MM.1S (cell line): ENCODE measurements at regions not wholly inside any gene's neighbourhood (a gene's known extent, or its start where the extent isn't known, plus 50 kb on each side); places are given as distances from the start of the nearest gene placed in this dataset.

ENCODE experiments used
- DNase-seq: peaks from one replicate; pipeline ENCODE4 v3.0.0-alpha.2; 2015
- H2AFZ ChIP-seq: fragments of 300-600 bp; sonication (generic); 2 replicates; pipeline ENCODE4 v1.6.0; 2016; ENCODE audit warnings: antibody characterized with exemption, low read length
- H3F3A ChIP-seq: fragments of 300-600 bp; sonication (generic); 2 replicates; pipeline ENCODE4 v1.6.1; 2016; ENCODE audit warnings: mild to moderate bottlenecking, antibody characterized with exemption, low read length, moderate library complexity, mixed read lengths; ENCODE audit not compliant: insufficient read depth
- H3K27ac ChIP-seq: fragments of 300-600 bp; sonication (generic); 2 replicates; pipeline ENCODE4 v1.5.1; 2016; ENCODE audit warnings: mild to moderate bottlenecking, low read length
- H3K27me3 ChIP-seq: fragments of 300-600 bp; sonication (generic); replicated peaks from 2 replicates; pipeline ENCODE4 v1.6.0; 2016; ENCODE audit warnings: low read length; ENCODE audit not compliant: insufficient read depth
- H3K36me3 ChIP-seq: fragments of 300-600 bp; sonication (generic); replicated peaks from 2 replicates; pipeline ENCODE4 v1.6.1; 2016; ENCODE audit warnings: mild to moderate bottlenecking, low read length, mixed read lengths; ENCODE audit not compliant: insufficient read depth
- H3K4me1 ChIP-seq: fragments of 300-600 bp; sonication (generic); 2 replicates; pipeline ENCODE4 v1.6.1; 2016; ENCODE audit warnings: low read length, mixed read lengths
- H3K4me2 ChIP-seq: fragments of 300-600 bp; sonication (generic); 2 replicates; pipeline ENCODE4 v1.6.0; 2016; ENCODE audit warnings: low read depth, low read length
- H3K4me3 ChIP-seq: fragments of 300-600 bp; sonication (generic); 2 replicates; pipeline ENCODE4 v1.5.1; 2016; ENCODE audit warnings: low read length, mixed read lengths
- H3K79me2 ChIP-seq: fragments of 300-600 bp; sonication (generic); 2 replicates; pipeline ENCODE4 v1.6.1; 2016; ENCODE audit warnings: mixed run types, low read length, mixed read lengths
- H3K9ac ChIP-seq: fragments of 300-600 bp; sonication (generic); 2 replicates; pipeline ENCODE4 v1.6.1; 2016; ENCODE audit warnings: low read length, mixed read lengths
- H3K9me2 ChIP-seq: fragments of 300-600 bp; sonication (generic); replicated peaks from 2 replicates; pipeline ENCODE4 v1.6.1; 2016; ENCODE audit warnings: mild to moderate bottlenecking, low read length, mixed read lengths; ENCODE audit not compliant: insufficient read depth
- H3K9me3 ChIP-seq: fragments of 300-600 bp; sonication (generic); replicated peaks from 2 replicates; pipeline ENCODE4 v1.6.1; 2016; ENCODE audit warnings: mild to moderate bottlenecking, low read length, mixed read lengths; ENCODE audit not compliant: insufficient read depth
- H4K20me1 ChIP-seq: fragments of 300-600 bp; sonication (generic); 2 replicates; pipeline ENCODE4 v1.6.1; 2016; ENCODE audit warnings: mild to moderate bottlenecking, low read length, moderate library complexity, mixed read lengths; ENCODE audit not compliant: insufficient read depth
- EZH2 ChIP-seq: fragments of 300-600 bp; sonication (generic); optimal IDR thresholded peaks from 2 replicates; pipeline ENCODE3; 2017; ENCODE audit warnings: low read depth, mild to moderate bottlenecking, antibody characterized with exemption, low read length, mixed read lengths
- EZH2phosphoT487 ChIP-seq: fragments of 300-600 bp; sonication (generic); IDR thresholded peaks from 2 replicates; pipeline ENCODE4 v1.6.1; 2018; ENCODE audit warnings: antibody characterized with exemption, low read length
- TF ChIP-seq, protein P1 (sequence below): fragments of 300-600 bp; sonication (generic); IDR thresholded peaks from 2 replicates; pipeline ENCODE4 v1.5.1; 2016; ENCODE audit warnings: antibody characterized with exemption, low read length, mixed read lengths

DNA sequence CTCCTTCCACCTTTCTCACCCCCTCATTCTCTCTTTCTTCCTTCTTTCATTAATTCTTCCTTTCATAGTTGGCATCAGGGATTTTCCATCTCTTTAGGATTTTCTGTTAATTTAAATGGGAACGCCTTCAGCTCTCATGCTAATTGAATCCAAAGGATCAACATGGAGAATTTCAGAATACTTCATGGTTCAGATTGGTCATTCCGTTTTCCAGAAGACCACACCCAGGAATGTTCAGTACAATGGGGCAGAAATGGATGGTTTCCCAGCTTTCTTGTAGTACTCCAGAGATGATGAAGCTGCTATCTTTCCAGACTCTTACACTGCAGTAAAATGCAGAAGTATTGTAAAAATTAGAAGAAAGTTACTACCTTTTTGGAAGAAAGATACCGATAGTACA lies 440.0 kb downstream of the DAD1 start:
- Histone ChIP-seq H3K27me3 (no peaks in the 10 kb centered on the region), H3K79me2 (no peaks in the 10 kb centered on the region), H4K20me1 (no peaks in the 10 kb centered on the region), H3K4me2 (no peak overlapping the region), H3K9me3 (no peaks in the 10 kb centered on the region), H3F3A (no peaks in the 10 kb centered on the region), H3K9ac (no peak overlapping the region), H3K4me3 (no peak overlapping the region), H3K4me1 (no peaks in the 10 kb centered on the region), H2AFZ (no peak overlapping the region), H3K27ac (no peak overlapping the region), H3K36me3 (no peaks in the 10 kb centered on the region), H3K9me2 (no peaks in the 10 kb centered on the region)
- TF ChIP-seq, protein P1, sequence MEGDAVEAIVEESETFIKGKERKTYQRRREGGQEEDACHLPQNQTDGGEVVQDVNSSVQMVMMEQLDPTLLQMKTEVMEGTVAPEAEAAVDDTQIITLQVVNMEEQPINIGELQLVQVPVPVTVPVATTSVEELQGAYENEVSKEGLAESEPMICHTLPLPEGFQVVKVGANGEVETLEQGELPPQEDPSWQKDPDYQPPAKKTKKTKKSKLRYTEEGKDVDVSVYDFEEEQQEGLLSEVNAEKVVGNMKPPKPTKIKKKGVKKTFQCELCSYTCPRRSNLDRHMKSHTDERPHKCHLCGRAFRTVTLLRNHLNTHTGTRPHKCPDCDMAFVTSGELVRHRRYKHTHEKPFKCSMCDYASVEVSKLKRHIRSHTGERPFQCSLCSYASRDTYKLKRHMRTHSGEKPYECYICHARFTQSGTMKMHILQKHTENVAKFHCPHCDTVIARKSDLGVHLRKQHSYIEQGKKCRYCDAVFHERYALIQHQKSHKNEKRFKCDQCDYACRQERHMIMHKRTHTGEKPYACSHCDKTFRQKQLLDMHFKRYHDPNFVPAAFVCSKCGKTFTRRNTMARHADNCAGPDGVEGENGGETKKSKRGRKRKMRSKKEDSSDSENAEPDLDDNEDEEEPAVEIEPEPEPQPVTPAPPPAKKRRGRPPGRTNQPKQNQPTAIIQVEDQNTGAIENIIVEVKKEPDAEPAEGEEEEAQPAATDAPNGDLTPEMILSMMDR = no peak
- TF ChIP-seq EZH2phosphoT487 (no peak), EZH2 (no peak)
- no peak for DNase-seq

DNA sequence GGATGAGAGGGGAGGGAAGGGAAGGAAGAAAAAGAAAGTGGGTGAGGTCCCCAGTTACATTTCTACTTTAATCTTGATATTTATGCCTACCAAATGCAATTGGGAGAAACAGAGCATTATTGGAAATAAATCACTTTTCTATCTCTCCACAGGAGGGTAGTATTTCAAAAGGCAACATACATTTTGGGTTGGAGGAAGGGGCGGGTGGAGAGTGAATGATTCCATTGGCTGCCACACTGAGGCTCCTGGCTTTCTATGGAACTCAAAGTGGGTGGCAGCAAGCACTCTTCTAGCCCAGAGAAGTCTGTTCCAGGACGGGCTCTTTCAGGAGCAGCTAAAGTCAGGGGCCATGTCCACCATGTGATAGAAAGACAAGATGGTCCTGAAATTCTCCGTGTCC lies 441.3 kb downstream of the DAD1 start:
- Histone ChIP-seq H3K4me3 (no peak overlapping the region), H4K20me1 (no peaks in the 10 kb centered on the region), H3K9me2 (no peaks in the 10 kb centered on the region), H3K9me3 (no peaks in the 10 kb centered on the region), H3K36me3 (no peaks in the 10 kb centered on the region), H3K9ac (no peak overlapping the region), H3F3A (no peaks in the 10 kb centered on the region), H3K27me3 (no peaks in the 10 kb centered on the region), H3K27ac (no peak overlapping the region), H3K79me2 (no peaks in the 10 kb centered on the region), H2AFZ (no peak overlapping the region), H3K4me1 (no peaks in the 10 kb centered on the region), H3K4me2 (no peak overlapping the region)
- no peak for DNase-seq
- TF ChIP-seq EZH2phosphoT487 (no peak), EZH2 (no peak)
- TF ChIP-seq, protein P1 = no peak

DNA sequence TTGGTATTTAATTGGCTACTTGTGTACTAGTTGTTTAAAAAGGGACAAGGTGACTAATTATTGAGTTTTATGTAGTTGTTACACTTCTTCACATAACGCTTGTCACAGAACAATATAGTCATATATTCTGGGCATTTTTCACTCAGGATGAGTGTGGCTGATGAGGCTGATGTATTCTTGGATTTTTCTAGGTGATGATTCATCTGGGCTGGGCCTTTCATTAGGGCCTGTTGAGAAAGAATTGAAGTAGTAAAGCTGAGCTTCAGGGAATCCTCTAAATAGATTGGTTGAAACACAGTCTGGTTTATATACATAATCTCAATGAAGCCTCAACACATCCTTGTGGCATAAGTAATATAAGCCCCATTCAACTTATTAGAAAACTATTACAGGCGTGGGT lies 445.7 kb downstream of the DAD1 start:
- Histone ChIP-seq H3K36me3 (no peaks in the 10 kb centered on the region), H3K27ac (no peak overlapping the region), H3K4me3 (no peak overlapping the region), H3K4me2 (no peak overlapping the region), H3K27me3 (no peaks in the 10 kb centered on the region), H3K9me2 (no peaks in the 10 kb centered on the region), H3K4me1 (no peaks in the 10 kb centered on the region), H4K20me1 (no peaks in the 10 kb centered on the region), H3K79me2 (no peaks in the 10 kb centered on the region), H2AFZ (no peak overlapping the region), H3K9me3 (no peaks in the 10 kb centered on the region), H3K9ac (no peak overlapping the region), H3F3A (no peaks in the 10 kb centered on the region)
- no peak for DNase-seq
- TF ChIP-seq, protein P1 = no peak
- TF ChIP-seq EZH2phosphoT487 (no peak), EZH2 (no peak)

DNA sequence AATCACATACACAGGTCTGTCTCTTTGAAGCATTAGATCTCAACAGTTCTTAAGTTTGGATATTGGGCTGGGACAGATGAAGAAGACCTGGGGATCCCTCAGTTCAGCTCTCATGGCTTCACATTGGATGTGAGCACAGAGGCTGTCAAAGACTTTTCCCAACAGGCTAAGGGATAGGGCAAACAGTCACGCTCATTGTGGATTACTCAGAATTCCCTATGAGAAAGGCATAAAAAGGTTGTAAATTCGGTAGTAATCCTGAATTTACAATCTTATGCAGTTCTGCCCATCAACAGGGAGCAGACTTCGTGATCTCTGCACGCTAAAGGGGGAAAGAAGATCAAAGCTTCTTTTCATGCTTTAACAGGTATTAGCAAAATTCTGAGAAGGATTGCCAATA lies 448.4 kb downstream of the DAD1 start:
- no peaks in the 10 kb centered on the region for H4K20me1 ChIP-seq
- TF ChIP-seq, protein P1 = no peak
- TF ChIP-seq EZH2 (no peak), EZH2phosphoT487 (no peak)

More for the DNA sequence above, 448.4 kb downstream of the DAD1 start:
- H3F3A ChIP-seq = no peaks in the 10 kb centered on the region
- H3K27ac ChIP-seq = no peak overlapping the region
- no peak overlapping the region for H3K4me2 ChIP-seq
- H3K9me2 ChIP-seq = no peaks in the 10 kb centered on the region
- H3K36me3 ChIP-seq = no peaks in the 10 kb centered on the region
- no peak overlapping the region for H2AFZ ChIP-seq
- H3K9me3 ChIP-seq = no peaks in the 10 kb centered on the region
- H3K27me3 ChIP-seq = no peaks in the 10 kb centered on the region
- no peak overlapping the region for H3K4me3 ChIP-seq
- H3K4me1 ChIP-seq = no peaks in the 10 kb centered on the region
- H3K9ac ChIP-seq = no peak overlapping the region
- DNase-seq = no peak
- no peaks in the 10 kb centered on the region for H3K79me2 ChIP-seq
